Activated T-cell treated with anti-CD3 and anti-CD28 coated beads, Interleukin-2, amount 50 U/mL, for 1 hour (primary cell): ENCODE measurements at regions not wholly inside any gene's neighbourhood (a gene's known extent, or its start where the extent isn't known, plus 50 kb on each side); places are given as distances from the start of the nearest gene placed in this dataset.

ENCODE experiments used
- DNase-seq: peaks from one replicate; pipeline ENCODE4 v3.0.0-alpha.2; 2020

GRCh38 chr15:94924971-94925598 lies 693.7 kb downstream of the MCTP2 start:
- no peak for DNase-seq

GRCh38 chr15:94925680-94926079 lies 694.3 kb downstream of the MCTP2 start:
- DNase-seq, result no peak

GRCh38 chr15:94927003-94927402 lies 695.6 kb downstream of the MCTP2 start:
- no peak for DNase-seq

DNA sequence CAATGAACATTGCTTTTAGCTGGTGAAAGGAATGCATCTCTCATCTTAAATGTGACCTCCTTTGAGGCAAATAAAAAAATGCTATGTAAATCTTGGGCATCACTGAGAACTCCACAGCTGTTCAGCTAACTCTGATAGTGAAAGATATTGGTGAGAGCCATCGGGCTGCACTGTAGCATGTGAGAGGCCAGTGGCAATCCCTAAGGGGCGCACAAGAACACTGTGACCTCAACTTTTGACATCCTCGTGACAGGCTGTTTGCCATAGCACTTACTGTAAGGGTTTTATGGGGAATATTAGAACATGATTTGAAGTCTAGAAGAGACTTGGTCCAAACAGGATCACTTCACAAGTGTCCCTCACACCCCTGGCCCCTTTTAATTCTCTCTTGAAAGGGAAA lies 697.9 kb downstream of the MCTP2 start:
- DNase-seq, result no peak

- DNase-seq, result no peak
Observed at GRCh38 chr15:94930441-94930840, 699.1 kb downstream of the MCTP2 start.

DNA sequence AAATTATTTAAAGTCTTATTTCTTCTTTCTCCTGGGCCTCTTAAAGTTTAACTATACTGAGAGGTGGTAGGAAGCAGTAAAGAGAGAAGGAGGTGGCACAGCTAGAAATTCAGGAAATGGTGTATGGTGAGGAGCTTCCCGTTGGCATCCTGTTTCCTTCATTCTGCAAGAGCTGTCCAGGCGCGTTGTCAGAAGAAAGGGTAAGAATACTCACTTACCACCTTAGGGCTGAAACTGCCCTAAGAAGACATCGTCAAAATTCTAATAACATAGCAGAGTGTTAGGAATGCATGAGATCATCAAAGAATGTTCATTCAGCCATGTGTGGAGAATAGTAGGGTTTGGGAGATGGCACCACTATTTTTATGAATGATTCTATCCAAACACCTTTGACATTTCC lies 699.6 kb downstream of the MCTP2 start:
- DNase-seq, result no peak

GRCh38 chr15:94934440-94934839 lies 703.1 kb downstream of the MCTP2 start:
- no peak for DNase-seq

- no peak for DNase-seq
Observed at GRCh38 chr15:94937242-94937641, 705.9 kb downstream of the MCTP2 start.

DNA sequence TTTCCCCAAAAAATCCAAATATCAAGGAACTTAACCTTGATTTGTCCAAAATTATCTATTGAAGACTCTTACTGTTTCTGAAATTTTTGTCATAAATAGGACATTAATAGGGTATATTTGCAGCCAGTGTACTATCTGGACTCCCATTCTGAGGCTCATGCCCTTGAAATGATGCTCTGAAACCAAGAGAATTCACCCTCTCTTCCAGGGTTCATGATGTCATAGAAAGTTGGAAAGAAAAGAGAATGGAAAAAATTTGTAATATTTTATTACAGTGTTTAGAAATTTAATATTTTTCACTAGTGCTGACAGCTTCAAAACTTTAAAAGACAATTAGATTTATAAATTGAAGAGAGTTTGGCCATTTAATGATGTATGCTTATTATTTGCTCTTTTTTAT lies 712.5 kb downstream of the MCTP2 start:
- no peak for DNase-seq

DNA sequence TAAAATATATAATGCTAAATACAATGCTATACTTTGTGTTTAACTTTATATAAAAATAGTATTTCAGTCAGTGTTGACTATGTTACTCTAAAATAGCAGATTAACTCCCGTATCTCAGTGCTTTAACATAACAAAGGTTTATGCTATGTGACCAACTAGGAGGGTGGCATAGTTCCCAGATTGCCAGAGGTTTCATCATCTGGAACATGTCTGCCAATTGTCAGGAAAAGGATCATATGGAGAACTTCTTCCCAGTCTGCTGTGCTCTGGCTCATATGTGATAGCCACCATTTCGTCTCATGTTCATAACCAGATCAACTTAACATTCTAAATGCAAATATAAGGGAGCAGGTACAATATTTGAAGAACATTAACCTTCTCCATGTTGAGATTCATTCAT lies 720.2 kb downstream of the MCTP2 start:
- DNase-seq, result no peak

- DNase-seq, result no peak
Observed at GRCh38 chr15:94963953-94964352, 732.6 kb downstream of the MCTP2 start.

DNA sequence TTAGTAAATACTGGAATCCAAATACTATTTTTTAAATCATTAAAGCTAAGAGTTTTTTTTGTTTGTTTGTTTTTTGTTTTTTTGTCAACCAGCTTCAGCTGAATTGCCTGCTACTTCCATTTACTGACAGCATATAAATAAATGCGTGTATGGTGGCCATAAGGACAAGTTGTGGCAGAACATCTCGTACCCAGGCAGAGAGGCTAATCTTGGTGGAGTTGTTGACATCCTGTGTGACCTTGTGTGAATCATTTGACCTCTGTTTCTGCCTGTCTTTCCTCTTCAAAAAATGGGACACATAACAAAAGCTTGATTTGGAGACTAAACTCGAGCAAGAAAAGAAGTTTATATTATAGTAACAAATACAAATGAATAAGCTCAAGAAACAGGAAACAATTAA lies 734.2 kb downstream of the MCTP2 start:
- DNase-seq, result no peak

DNA sequence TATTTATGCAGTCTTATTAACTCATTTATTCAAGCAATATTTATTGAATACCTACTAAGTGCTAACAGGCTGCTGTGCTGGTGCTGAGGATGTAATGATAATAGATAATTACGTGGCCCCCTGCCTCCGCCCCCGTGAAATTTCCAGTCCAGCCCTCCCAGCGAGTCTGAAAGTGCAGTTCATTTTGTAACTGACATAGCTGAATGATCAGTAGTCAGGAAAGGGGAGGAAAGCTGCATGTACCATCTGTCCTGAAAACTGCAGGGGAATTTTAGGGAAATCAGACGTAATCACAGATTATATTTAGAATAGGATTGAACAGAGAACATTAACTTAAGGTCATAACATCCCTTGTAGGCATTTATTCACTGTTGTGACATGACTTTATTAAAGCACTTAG lies 736.8 kb downstream of the MCTP2 start:
- DNase-seq, result no peak

DNA sequence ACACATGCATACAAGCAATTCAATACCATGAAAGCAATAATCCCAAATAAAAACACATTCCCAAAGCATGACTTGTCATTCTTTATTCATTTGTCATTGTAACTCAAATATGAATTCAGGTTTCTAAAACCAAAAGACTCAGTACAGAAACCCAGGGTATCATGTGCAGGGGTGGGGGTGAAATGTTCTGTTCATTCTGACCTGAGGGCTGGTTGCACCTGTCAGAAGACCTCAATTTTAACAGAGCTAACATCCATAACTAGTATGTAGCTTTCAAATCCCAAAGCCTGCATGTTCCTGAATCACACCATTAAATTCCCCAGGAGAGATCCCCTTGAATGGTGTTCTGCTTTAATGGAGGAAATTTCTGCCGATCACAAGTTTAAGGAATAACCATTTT lies 738.7 kb downstream of the MCTP2 start:
- no peak for DNase-seq

DNA sequence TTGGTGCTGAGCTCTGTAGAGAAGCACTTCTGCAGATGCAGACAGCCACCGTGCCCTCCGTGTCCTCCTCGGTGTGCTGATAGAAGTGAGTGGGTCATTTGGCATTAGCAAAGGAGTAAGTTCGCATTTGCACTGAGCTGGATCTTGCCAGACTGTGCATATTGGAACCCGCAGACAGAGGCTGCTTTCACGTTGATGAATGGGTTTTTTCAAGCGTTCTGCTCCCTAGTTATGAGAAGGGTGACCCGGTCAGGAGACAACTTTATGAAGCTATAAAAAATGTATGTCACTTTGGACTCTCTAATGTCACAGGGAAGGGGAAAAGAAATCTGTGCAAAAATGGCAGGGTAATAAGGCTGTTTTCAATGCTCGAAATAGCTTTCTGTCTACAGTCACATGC lies 739.4 kb downstream of the MCTP2 start:
- no peak for DNase-seq

DNA sequence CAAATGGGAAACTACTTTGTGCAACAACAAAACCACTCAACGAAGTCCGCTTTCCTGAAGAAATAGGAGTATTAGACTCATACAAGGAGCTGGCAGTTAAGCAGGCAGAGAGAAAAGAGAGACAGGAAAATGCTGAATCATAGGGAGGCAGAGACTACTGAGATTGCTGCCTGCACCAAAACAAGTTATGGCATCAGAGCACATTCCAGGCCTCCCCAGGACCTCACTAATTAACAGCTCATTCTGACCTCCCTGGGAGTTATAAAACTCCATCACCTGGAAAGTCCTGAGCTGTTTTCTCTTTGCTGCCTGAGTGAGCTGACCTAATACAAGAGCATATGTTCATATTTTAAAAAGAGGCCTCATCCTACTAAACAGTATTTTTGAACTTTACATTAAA lies 741.0 kb downstream of the MCTP2 start:
- DNase-seq, result no peak

DNA sequence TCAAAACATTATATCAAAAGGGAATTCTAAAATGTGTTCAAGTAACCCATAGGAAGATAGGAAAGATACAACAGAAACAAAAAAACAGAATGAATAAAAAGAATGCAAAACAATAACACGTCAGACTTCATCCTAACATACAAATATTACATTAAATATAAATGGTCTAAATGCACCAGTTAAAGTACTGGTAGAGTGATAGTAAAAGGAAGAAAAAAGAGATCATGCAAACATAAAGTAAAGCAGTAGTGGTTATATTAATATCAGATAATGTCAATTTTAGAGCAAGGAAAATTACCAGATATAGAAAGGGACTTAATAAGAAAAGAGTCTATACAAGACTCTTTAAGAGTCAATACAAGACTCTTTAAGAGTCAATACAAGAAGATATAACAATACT lies 755.7 kb downstream of the MCTP2 start:
- DNase-seq, result no peak

DNA sequence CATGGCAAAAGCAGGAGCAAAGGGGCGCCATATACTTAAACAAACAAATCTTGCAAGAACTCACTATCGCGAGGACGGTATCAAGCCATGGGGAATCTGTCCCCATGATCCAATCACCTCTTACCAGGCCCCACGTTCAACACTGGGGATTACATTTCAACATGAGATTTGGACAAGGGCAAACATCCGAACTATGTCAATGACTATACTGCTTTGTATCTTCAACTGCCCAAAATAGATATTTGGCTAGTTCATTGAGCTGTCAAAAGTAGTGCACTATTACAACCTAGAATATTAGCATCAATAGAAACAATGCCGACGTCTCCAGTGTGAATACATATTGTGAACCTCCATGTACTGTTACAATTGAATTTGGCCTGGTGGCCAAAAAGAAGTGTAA lies 760.4 kb downstream of the MCTP2 start:
- no peak for DNase-seq

- no peak for DNase-seq
Observed at GRCh38 chr15:95009635-95010034, 778.3 kb downstream of the MCTP2 start.

DNA sequence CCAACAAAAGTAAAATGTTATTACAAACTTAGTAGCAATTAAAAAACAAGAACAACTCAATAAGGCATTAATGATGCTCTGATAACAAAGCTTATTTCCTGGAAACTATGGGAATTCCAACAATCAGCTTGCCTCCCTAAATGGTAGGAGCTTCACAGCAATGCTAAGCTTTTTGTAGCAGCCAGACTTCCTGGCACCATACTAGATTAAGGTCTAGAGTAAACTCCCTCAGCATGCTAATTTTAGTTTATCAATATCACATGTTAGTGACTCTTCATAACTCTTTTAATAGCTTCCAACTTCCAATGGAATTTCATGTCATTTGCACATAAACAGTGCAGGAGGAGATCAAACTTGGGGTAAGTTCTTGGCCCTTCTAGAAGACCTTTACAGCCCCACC lies 782.0 kb downstream of the MCTP2 start:
- DNase-seq, result no peak

- no peak for DNase-seq
Observed at GRCh38 chr15:95016511-95017229, 785.3 kb downstream of the MCTP2 start.

DNA sequence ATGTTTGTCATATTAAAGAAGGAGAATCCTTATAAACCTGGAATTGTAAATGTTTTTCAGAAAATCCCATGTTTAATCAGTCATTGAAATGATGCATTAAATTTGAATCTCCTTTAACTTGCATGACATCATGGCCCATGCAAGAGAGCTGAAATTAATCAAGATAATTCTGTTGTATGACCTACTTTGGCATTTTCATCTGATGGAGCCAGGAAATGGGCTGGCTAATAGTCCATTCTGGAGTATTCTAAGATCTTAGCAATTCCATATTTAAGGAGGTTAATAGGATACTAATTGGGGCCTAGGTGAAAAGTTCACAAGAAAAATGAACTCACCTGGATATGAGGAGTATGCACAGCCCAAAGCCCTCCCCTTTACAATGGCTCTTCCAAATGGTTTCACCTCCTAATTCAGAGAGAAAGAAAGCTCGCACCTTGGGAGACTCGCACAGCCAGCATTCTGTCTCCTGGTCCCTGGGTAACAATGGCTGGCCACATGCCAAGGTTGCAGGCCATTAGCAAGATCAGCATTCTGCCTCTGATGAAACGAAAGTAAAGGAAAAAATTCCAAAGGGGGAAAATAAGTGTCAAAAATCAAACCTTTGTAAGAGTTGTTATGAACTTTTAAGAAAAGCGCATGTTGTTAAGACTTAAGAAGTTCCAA lies 786.4 kb downstream of the MCTP2 start:
- DNase-seq, result no peak

- DNase-seq, result no peak
Observed at GRCh38 chr15:95018888-95019545, 787.7 kb downstream of the MCTP2 start.

GRCh38 chr15:95019907-95020306 lies 788.5 kb downstream of the MCTP2 start:
- no peak for DNase-seq
